ENCODE measurements at regions not wholly inside any gene's neighbourhood (a gene's known extent, or its start where the extent isn't known, plus 50 kb on each side); places are given as distances from the start of the nearest gene placed in this dataset.
"Not testable (repeated sequence)": the region's sequence is repeated elsewhere in the genome, so short reads cannot be mapped to it uniquely, and the experiment has no call there.

- not testable (repeated sequence) for H4K8ac ChIP-seq (ENCODE audit: low read depth, low read length); H3K23ac ChIP-seq (ENCODE audit: low read depth, low read length, poor library complexity); H3K14ac ChIP-seq (ENCODE audit: low read length); H2BK5ac ChIP-seq (ENCODE audit: low read length); H2AK5ac ChIP-seq (ENCODE audit: low read depth, low read length); H3K18ac ChIP-seq (ENCODE audit: low read length); H3K9ac ChIP-seq (ENCODE audit: low read depth, low read length, poor library complexity); H2BK120ac ChIP-seq (ENCODE audit: low read depth, low read length); DNase-seq (ENCODE audit: low spot score); H3K4me2 ChIP-seq (ENCODE audit: insufficient read depth, low read length, poor library complexity, severe bottlenecking); H3K4me3 ChIP-seq (ENCODE audit: low read length in 2 of 2); H3K79me1 ChIP-seq (ENCODE audit: low read depth, low read length); H3K27me3 ChIP-seq (ENCODE audit: control insufficient read depth in 3 of 3, insufficient read depth in 3 of 3, low read depth in 1 of 3, low read length in 3 of 3); H3K9me3 ChIP-seq (replicated peaks in 1 of 2; ENCODE audit: control insufficient read depth in 2 of 2, insufficient read depth in 1 of 2, low read depth in 1 of 2, low read length in 2 of 2); H2AFZ ChIP-seq (ENCODE audit: low read length); H3K4ac ChIP-seq (ENCODE audit: low read length); H3K27ac ChIP-seq (replicated peaks; ENCODE audit: low read length); H2BK15ac ChIP-seq (ENCODE audit: low read length); H3K36me3 ChIP-seq (replicated peaks in 1 of 2; ENCODE audit: control insufficient read depth in 2 of 2, insufficient read depth in 2 of 2, low read length in 2 of 2); H2BK12ac ChIP-seq (ENCODE audit: low read length); H3K4me1 ChIP-seq (ENCODE audit: control insufficient read depth in 2 of 2, insufficient read depth in 1 of 2, low read depth in 1 of 2, low read length in 2 of 2); H4K91ac ChIP-seq (ENCODE audit: low read depth, low read length, poor library complexity)
- WGBS, 2 donors (ENCODE audit: extremely low coverage in 2 of 2, insufficient read length in 2 of 2, insufficient replicate concordance in 1 of 2): no CpG with 5 or more reads among the region's 34 CpGs
These were observed 4053.0 kb upstream of the TPTE start for GRCh38 chr21:6468331-6468860.

- not testable (repeated sequence) for H3K9ac ChIP-seq (ENCODE audit: low read depth, low read length, poor library complexity); H3K79me1 ChIP-seq (ENCODE audit: low read depth, low read length); H4K91ac ChIP-seq (ENCODE audit: low read depth, low read length, poor library complexity); H3K4me2 ChIP-seq (ENCODE audit: insufficient read depth, low read length, poor library complexity, severe bottlenecking); H3K14ac ChIP-seq (ENCODE audit: low read length); H2AK5ac ChIP-seq (ENCODE audit: low read depth, low read length); H2BK15ac ChIP-seq (ENCODE audit: low read length); H2BK5ac ChIP-seq (ENCODE audit: low read length); H3K36me3 ChIP-seq (replicated peaks in 1 of 2; ENCODE audit: control insufficient read depth in 2 of 2, insufficient read depth in 2 of 2, low read length in 2 of 2); H3K4me1 ChIP-seq (ENCODE audit: control insufficient read depth in 2 of 2, insufficient read depth in 1 of 2, low read depth in 1 of 2, low read length in 2 of 2); H3K9me3 ChIP-seq (replicated peaks in 1 of 2; ENCODE audit: control insufficient read depth in 2 of 2, insufficient read depth in 1 of 2, low read depth in 1 of 2, low read length in 2 of 2); H2BK12ac ChIP-seq (ENCODE audit: low read length); H3K18ac ChIP-seq (ENCODE audit: low read length); H4K8ac ChIP-seq (ENCODE audit: low read depth, low read length); H3K23ac ChIP-seq (ENCODE audit: low read depth, low read length, poor library complexity); DNase-seq (ENCODE audit: low spot score); H3K4me3 ChIP-seq (ENCODE audit: low read length in 2 of 2); H3K27ac ChIP-seq (replicated peaks; ENCODE audit: low read length); H2AFZ ChIP-seq (ENCODE audit: low read length); H3K4ac ChIP-seq (ENCODE audit: low read length); H2BK120ac ChIP-seq (ENCODE audit: low read depth, low read length); H3K27me3 ChIP-seq (ENCODE audit: control insufficient read depth in 3 of 3, insufficient read depth in 3 of 3, low read depth in 1 of 3, low read length in 3 of 3)
- WGBS, 2 donors (ENCODE audit: extremely low coverage in 2 of 2, insufficient read length in 2 of 2, insufficient replicate concordance in 1 of 2): no CpG with 5 or more reads among the region's 25 CpGs
These were observed 4047.0 kb upstream of the TPTE start for GRCh38 chr21:6474250-6474968.

GRCh38 chr21:6481116-6481515 lies 4040.3 kb upstream of the TPTE start:
- not testable (repeated sequence) for H3K9me3 ChIP-seq (replicated peaks in 1 of 2; ENCODE audit: control insufficient read depth in 2 of 2, insufficient read depth in 1 of 2, low read depth in 1 of 2, low read length in 2 of 2); H2AFZ ChIP-seq (ENCODE audit: low read length); H2BK12ac ChIP-seq (ENCODE audit: low read length); H2BK15ac ChIP-seq (ENCODE audit: low read length); H3K14ac ChIP-seq (ENCODE audit: low read length); H2BK120ac ChIP-seq (ENCODE audit: low read depth, low read length); H3K4ac ChIP-seq (ENCODE audit: low read length); H3K23ac ChIP-seq (ENCODE audit: low read depth, low read length, poor library complexity); DNase-seq (ENCODE audit: low spot score); H3K4me3 ChIP-seq (ENCODE audit: low read length in 2 of 2); H3K4me2 ChIP-seq (ENCODE audit: insufficient read depth, low read length, poor library complexity, severe bottlenecking); H3K27ac ChIP-seq (replicated peaks; ENCODE audit: low read length); H3K79me1 ChIP-seq (ENCODE audit: low read depth, low read length); H3K36me3 ChIP-seq (replicated peaks in 1 of 2; ENCODE audit: control insufficient read depth in 2 of 2, insufficient read depth in 2 of 2, low read length in 2 of 2); H2AK5ac ChIP-seq (ENCODE audit: low read depth, low read length); H4K8ac ChIP-seq (ENCODE audit: low read depth, low read length); H4K91ac ChIP-seq (ENCODE audit: low read depth, low read length, poor library complexity); H3K4me1 ChIP-seq (ENCODE audit: control insufficient read depth in 2 of 2, insufficient read depth in 1 of 2, low read depth in 1 of 2, low read length in 2 of 2); H2BK5ac ChIP-seq (ENCODE audit: low read length); H3K18ac ChIP-seq (ENCODE audit: low read length); H3K9ac ChIP-seq (ENCODE audit: low read depth, low read length, poor library complexity); H3K27me3 ChIP-seq (ENCODE audit: control insufficient read depth in 3 of 3, insufficient read depth in 3 of 3, low read depth in 1 of 3, low read length in 3 of 3)
- no CpG with 5 or more reads among the region's 17 CpGs for WGBS, 2 donors (ENCODE audit: extremely low coverage in 2 of 2, insufficient read length in 2 of 2, insufficient replicate concordance in 1 of 2)

- not testable (repeated sequence) for H3K27ac ChIP-seq (replicated peaks; ENCODE audit: low read length)
- WGBS, 2 donors (ENCODE audit: extremely low coverage in 2 of 2, insufficient read length in 2 of 2, insufficient replicate concordance in 1 of 2): no CpG with 5 or more reads among the region's 3 CpGs
These were observed 4038.8 kb upstream of the TPTE start for GRCh38 chr21:6482616-6483015.

More at GRCh38 chr21:6482616-6483015, 4038.8 kb upstream of the TPTE start:
- not testable (repeated sequence) for H3K18ac ChIP-seq (ENCODE audit: low read length); H2AK5ac ChIP-seq (ENCODE audit: low read depth, low read length); H3K4ac ChIP-seq (ENCODE audit: low read length); H3K9me3 ChIP-seq (replicated peaks in 1 of 2; ENCODE audit: control insufficient read depth in 2 of 2, insufficient read depth in 1 of 2, low read depth in 1 of 2, low read length in 2 of 2); H2BK15ac ChIP-seq (ENCODE audit: low read length); H3K4me3 ChIP-seq (ENCODE audit: low read length in 2 of 2); H4K8ac ChIP-seq (ENCODE audit: low read depth, low read length); H4K91ac ChIP-seq (ENCODE audit: low read depth, low read length, poor library complexity); H2BK5ac ChIP-seq (ENCODE audit: low read length); H2AFZ ChIP-seq (ENCODE audit: low read length); DNase-seq (ENCODE audit: low spot score); H3K79me1 ChIP-seq (ENCODE audit: low read depth, low read length); H3K23ac ChIP-seq (ENCODE audit: low read depth, low read length, poor library complexity); H3K9ac ChIP-seq (ENCODE audit: low read depth, low read length, poor library complexity); H2BK12ac ChIP-seq (ENCODE audit: low read length); H3K4me1 ChIP-seq (ENCODE audit: control insufficient read depth in 2 of 2, insufficient read depth in 1 of 2, low read depth in 1 of 2, low read length in 2 of 2); H3K4me2 ChIP-seq (ENCODE audit: insufficient read depth, low read length, poor library complexity, severe bottlenecking); H3K27me3 ChIP-seq (ENCODE audit: control insufficient read depth in 3 of 3, insufficient read depth in 3 of 3, low read depth in 1 of 3, low read length in 3 of 3); H2BK120ac ChIP-seq (ENCODE audit: low read depth, low read length); H3K14ac ChIP-seq (ENCODE audit: low read length); H3K36me3 ChIP-seq (replicated peaks in 1 of 2; ENCODE audit: control insufficient read depth in 2 of 2, insufficient read depth in 2 of 2, low read length in 2 of 2)
